Immature natural killer cell (primary cell): ENCODE measurements at regions not wholly inside any gene's neighbourhood (a gene's known extent, or its start where the extent isn't known, plus 50 kb on each side); places are given as distances from the start of the nearest gene placed in this dataset.
"Not testable (repeated sequence)": the region's sequence is repeated elsewhere in the genome, so short reads cannot be mapped to it uniquely, and the experiment has no call there.

Experiments used
- DNase-seq, 3 donors: peaks; one replicate each; pipeline ENCODE4 v3.0.0; 2022; ENCODE audit warnings: mixed read lengths in 1 of 3
- H3K27ac Mint-ChIP-seq, 6 donors: one replicate each; pipeline ENCODE4 v1.8.0; 2020; ENCODE audit warnings: mixed read lengths in 6 of 6, mild to moderate bottlenecking in 5 of 6, inconsistent platforms in 4 of 6, moderate library complexity in 3 of 6
- H3K27me3 Mint-ChIP-seq, 3 donors: one replicate each; pipeline ENCODE4 v1.8.0; 2020 to 2021; ENCODE audit warnings: low read depth in 3 of 3, mild to moderate bottlenecking in 3 of 3, mixed read lengths in 3 of 3, moderate library complexity in 3 of 3, inconsistent platforms in 1 of 3
- H3K36me3 Mint-ChIP-seq, 3 donors: one replicate each; pipeline ENCODE4 v1.8.0; 2020; ENCODE audit warnings: mixed read lengths in 3 of 3, inconsistent platforms in 2 of 3, mild to moderate bottlenecking in 2 of 3
- H3K4me1 Mint-ChIP-seq, 2 donors: one replicate each; pipeline ENCODE4 v1.8.0; 2020; ENCODE audit warnings: inconsistent platforms in 2 of 2, mild to moderate bottlenecking in 2 of 2, mixed read lengths in 2 of 2, moderate library complexity in 1 of 2
- H3K4me3 Mint-ChIP-seq, 5 donors: one replicate each; pipeline ENCODE4 v1.8.0; 2020; ENCODE audit warnings: mild to moderate bottlenecking in 5 of 5, mixed read lengths in 5 of 5, inconsistent platforms in 3 of 5, moderate library complexity in 3 of 5
- H3K9me3 Mint-ChIP-seq, 6 donors: one replicate each; pipeline ENCODE4 v1.8.0; 2020; ENCODE audit warnings: mild to moderate bottlenecking in 6 of 6, mixed read lengths in 6 of 6, inconsistent platforms in 4 of 6, moderate library complexity in 3 of 6

DNA sequence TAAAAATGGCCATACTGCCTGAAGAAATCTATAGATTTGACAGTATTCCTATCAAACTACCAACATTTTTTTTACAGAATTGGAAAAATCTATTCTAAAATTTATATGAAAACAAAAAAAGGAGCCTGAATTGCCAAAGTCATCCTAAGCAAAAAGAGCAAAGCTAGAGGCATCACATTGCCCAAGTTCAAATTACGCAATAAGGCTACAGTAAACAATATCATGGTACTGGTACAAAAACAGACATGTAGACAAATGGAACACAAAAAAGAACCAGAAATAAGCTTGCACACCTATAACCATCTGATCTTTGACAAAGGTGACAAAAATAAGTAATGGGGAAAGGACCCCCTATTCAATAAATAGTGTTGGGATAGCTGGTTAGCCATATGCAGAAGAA is 50.2 kb upstream of the THSD7B start:
- Mint-ChIP-seq H3K36me3 (no peaks in the 10 kb centered on the region), H3K4me1 (no peaks in the 10 kb centered on the region), H3K27ac (no peak overlapping the region), H3K9me3 (peaks cover 0 to 8% (median 2%) of the 10 kb centered on the region in 6 donors), H3K4me3 (no peak overlapping the region), H3K27me3 (peaks cover 0 to 5% (median 0%) of the 10 kb centered on the region in 3 donors)
- no peak for DNase-seq

DNA sequence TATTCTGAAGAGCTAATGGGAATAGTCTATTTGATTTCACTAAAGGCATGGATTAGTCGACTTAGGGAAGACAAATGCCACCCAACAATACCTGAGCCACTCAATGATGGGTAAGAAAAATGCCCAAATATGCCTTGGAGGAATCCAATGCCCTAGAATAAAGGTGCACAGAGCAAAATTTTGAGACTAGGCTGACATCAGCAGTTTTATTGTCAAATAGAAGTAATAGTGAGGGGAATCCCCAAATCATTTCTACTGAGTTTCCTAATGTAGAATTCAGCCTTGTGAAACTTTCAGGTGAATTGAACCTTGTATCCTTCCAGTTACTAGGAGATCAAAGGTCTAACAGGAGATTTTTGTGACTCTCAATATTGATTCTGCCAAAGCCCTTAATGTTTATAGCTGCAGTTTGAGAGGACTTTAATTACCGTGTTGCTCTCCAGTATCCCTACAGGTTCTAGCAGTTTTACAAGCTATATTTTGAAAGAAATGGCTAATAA is 50.8 kb upstream of the THSD7B start:
- peaks cover 0 to 8% (median 3%) of the 10 kb centered on the region in 6 donors for H3K9me3 Mint-ChIP-seq
- no peaks in the 10 kb centered on the region for H3K4me1 Mint-ChIP-seq
- H3K36me3 Mint-ChIP-seq = no peaks in the 10 kb centered on the region
- H3K27ac Mint-ChIP-seq = no peak overlapping the region
- no peak for DNase-seq
- no peak overlapping the region for H3K4me3 Mint-ChIP-seq
- peaks cover 0 to 5% (median 3%) of the 10 kb centered on the region in 3 donors for H3K27me3 Mint-ChIP-seq

- no peaks in the 10 kb centered on the region for H3K4me1 Mint-ChIP-seq
- H3K27ac Mint-ChIP-seq = no peak overlapping the region
- H3K9me3 Mint-ChIP-seq = peaks cover 0 to 8% (median 3%) of the 10 kb centered on the region in 6 donors
- DNase-seq = no peak
- peaks cover 0 to 5% (median 4%) of the 10 kb centered on the region in 3 donors for H3K27me3 Mint-ChIP-seq
- H3K36me3 Mint-ChIP-seq = no peaks in the 10 kb centered on the region
- H3K4me3 Mint-ChIP-seq = no peak overlapping the region
Observed at GRCh38 chr2:136713739-136714138, 51.6 kb upstream of the THSD7B start.

DNA sequence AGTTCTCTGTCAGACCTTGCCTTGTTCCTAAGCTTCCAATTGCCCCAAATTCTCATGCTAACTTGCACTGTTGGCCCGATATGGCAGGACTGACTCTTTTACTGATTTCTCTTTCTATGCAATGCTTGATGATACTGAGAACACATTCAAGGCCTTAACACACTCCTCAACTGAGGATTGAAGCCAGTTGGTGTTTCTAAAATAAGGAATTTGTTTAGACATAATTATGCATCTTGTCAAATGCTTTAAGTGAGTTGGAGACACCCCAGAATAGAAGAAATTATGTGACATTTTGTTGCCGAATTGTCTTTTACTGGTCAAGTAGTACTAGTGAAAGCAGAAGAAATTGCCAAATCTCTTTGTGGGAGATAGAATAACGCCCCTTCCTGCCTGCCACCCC is 60.0 kb upstream of the THSD7B start:
- H3K9me3 Mint-ChIP-seq = peaks cover 2 to 11% (median 8%) of the 10 kb centered on the region in 6 donors
- H3K4me1 Mint-ChIP-seq = no peaks in the 10 kb centered on the region
- no peak overlapping the region for H3K4me3 Mint-ChIP-seq
- no peak for DNase-seq
- no peaks in the 10 kb centered on the region for H3K36me3 Mint-ChIP-seq
- peaks cover 3 to 4% (median 3%) of the 10 kb centered on the region in 3 donors for H3K27me3 Mint-ChIP-seq
- no peak overlapping the region for H3K27ac Mint-ChIP-seq

GRCh38 chr2:136703214-136703613 is 62.1 kb upstream of the THSD7B start:
- Mint-ChIP-seq H3K27ac (no peak overlapping the region), H3K4me3 (no peak overlapping the region), H3K4me1 (no peaks in the 10 kb centered on the region), H3K9me3 (peaks cover 2 to 11% (median 5%) of the 10 kb centered on the region in 6 donors), H3K36me3 (no peaks in the 10 kb centered on the region), H3K27me3 (peaks cover 0 to 3% (median 3%) of the 10 kb centered on the region in 3 donors)
- DNase-seq = no peak

- no peak overlapping the region for H3K27ac Mint-ChIP-seq
- H3K27me3 Mint-ChIP-seq = peaks cover 0 to 3% (median 0%) of the 10 kb centered on the region in 3 donors
- H3K9me3 Mint-ChIP-seq = peaks cover 0 to 6% (median 2%) of the 10 kb centered on the region in 6 donors
- H3K4me1 Mint-ChIP-seq = no peaks in the 10 kb centered on the region
- no peak overlapping the region for H3K4me3 Mint-ChIP-seq
- H3K36me3 Mint-ChIP-seq = no peaks in the 10 kb centered on the region
- no peak for DNase-seq
Observed at GRCh38 chr2:136696438-136696837, 68.9 kb upstream of the THSD7B start.

DNA sequence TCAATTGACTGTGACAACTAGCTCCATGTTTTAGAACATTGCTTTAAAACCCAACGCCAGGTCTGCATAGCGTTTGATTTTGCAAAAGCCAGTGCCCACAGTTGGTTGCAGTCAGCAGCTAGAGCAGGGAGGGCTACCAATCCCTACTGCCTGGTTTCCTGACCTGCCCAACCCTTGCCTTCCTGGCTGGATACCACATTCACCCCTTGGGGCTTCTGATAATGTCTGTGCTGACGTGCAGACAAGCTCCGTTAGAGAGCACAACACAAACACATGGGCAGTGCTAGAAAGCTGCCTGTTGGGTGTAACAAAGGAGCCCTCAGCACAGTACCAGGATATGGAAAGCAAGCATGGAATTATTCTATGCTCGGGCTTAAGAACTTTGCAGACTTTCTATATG is 71.4 kb upstream of the THSD7B start:
- H3K27ac Mint-ChIP-seq = no peak overlapping the region
- peaks cover 0 to 3% (median 0%) of the 10 kb centered on the region in 3 donors for H3K27me3 Mint-ChIP-seq
- H3K9me3 Mint-ChIP-seq = peaks cover 0 to 8% (median 3%) of the 10 kb centered on the region in 6 donors
- no peaks in the 10 kb centered on the region for H3K4me1 Mint-ChIP-seq
- DNase-seq = no peak
- H3K36me3 Mint-ChIP-seq = no peaks in the 10 kb centered on the region
- no peak overlapping the region for H3K4me3 Mint-ChIP-seq

GRCh38 chr2:136680079-136680478 is 85.3 kb upstream of the THSD7B start:
- not testable (repeated sequence) for H3K36me3 Mint-ChIP-seq, H3K4me1 Mint-ChIP-seq, H3K27me3 Mint-ChIP-seq, DNase-seq, H3K27ac Mint-ChIP-seq, H3K4me3 Mint-ChIP-seq
- H3K9me3 Mint-ChIP-seq = peaks cover 1 to 20% (median 5%) of the 10 kb centered on the region in 6 donors

GRCh38 chr2:136665736-136666135 is 99.6 kb upstream of the THSD7B start:
- H3K9me3 Mint-ChIP-seq = peaks cover 0 to 7% (median 0%) of the 10 kb centered on the region in 6 donors

DNA sequence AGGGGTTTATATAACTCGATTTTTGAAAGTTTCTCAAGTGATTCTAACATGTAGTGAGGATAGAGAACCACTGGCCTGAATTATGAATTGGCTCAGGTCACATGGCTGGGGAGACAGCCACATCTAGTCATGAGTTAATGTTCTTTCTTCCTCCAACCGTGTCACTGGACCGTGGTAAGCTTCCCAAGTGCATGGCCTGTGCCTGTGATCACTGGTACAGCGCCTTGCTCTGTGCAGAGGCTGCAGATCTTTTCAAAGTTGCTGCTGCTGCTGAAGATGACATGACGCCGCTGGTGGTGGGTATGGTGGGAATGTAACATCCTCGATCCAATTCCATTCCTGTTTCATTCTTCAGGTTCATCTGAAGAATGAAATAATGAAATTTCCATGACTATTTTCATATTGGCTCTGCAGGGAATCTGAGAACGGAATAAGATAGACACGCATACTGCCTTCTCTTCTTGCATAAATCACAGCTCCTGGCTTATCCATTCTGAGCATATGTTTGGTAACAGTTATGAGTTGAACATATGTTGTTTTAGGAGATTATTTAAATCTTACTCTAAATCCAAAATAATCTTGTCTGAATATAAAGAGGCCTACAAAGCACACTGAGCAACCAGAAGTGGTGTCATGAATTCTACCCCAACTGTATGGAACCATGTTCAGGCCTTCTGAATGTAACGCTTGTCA is 100.5 kb upstream of the THSD7B start:
- Mint-ChIP-seq H3K27me3 (no peaks in the 10 kb centered on the region), H3K9me3 (peaks cover 0 to 7% (median 0%) of the 10 kb centered on the region in 6 donors), H3K36me3 (no peaks in the 10 kb centered on the region), H3K4me3 (no peak overlapping the region), H3K4me1 (no peaks in the 10 kb centered on the region), H3K27ac (no peak overlapping the region)
- no peak for DNase-seq

More at GRCh38 chr2:136665736-136666135, 99.6 kb upstream of the THSD7B start:
- Mint-ChIP-seq H3K27ac (no peak overlapping the region), H3K4me1 (no peaks in the 10 kb centered on the region), H3K36me3 (no peaks in the 10 kb centered on the region), H3K27me3 (peaks cover 0 to 3% (median 0%) of the 10 kb centered on the region in 3 donors), H3K4me3 (no peak overlapping the region)
- DNase-seq = no peak

- Mint-ChIP-seq H3K4me1 (no peaks in the 10 kb centered on the region), H3K4me3 (no peak overlapping the region), H3K9me3 (peaks cover 0 to 9% (median 2%) of the 10 kb centered on the region in 6 donors), H3K27ac (no peak overlapping the region), H3K27me3 (peaks cover 1 to 2% (median 2%) of the 10 kb centered on the region in 3 donors), H3K36me3 (no peaks in the 10 kb centered on the region)
- no peak for DNase-seq
Observed at GRCh38 chr2:136658201-136658600, 107.1 kb upstream of the THSD7B start.

DNA sequence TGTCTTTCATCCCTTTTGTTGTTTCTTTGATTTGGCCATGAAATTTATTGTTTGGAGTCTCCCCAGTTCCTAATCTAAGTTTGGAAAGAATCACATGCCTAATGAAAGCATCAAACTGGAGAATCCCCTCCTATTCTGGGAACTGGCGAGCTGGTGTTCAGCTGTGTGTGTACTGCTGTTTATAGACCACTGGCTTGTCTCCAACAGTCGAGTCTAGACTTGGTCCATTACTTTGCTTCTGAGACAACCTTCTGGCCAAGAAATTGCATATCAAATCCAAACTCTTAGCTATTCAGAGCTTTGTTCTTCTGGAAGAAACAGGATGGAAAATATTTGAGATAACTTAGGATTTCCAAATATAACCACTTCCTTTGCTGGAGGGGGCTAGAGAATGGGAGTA is 111.5 kb upstream of the THSD7B start:
- H3K36me3 Mint-ChIP-seq = no peaks in the 10 kb centered on the region
- no peaks in the 10 kb centered on the region for H3K4me1 Mint-ChIP-seq
- H3K9me3 Mint-ChIP-seq = peaks cover 0 to 13% (median 0%) of the 10 kb centered on the region in 6 donors
- H3K27me3 Mint-ChIP-seq = peaks cover 2 to 4% (median 3%) of the 10 kb centered on the region in 3 donors
- H3K27ac Mint-ChIP-seq = no peak overlapping the region
- H3K4me3 Mint-ChIP-seq = no peak overlapping the region
- DNase-seq = no peak

GRCh38 chr2:136651456-136652010 is 113.8 kb upstream of the THSD7B start:
- H3K36me3 Mint-ChIP-seq = no peaks in the 10 kb centered on the region

DNA sequence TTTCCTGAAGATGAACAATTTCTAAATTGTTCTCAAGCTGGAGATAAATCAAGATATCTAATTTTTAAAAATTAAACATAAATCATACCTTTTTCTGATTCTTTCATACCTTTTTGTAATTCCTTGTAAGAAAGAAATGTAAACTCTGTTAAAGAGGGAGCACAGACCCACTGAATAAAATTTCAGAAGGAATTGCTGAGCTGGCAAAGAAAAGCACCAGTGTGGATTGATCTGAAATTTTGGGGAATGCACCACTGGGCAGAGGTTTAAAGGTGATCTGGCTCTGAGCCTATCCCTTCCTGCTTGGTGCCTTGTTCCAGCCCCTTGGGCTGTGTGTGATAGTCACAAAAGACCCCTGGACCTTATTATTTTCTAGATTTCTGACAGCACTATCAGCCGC is 118.3 kb upstream of the THSD7B start:
- no peak overlapping the region for H3K4me3 Mint-ChIP-seq
- peaks cover 0 to 4% (median 0%) of the 10 kb centered on the region in 6 donors for H3K9me3 Mint-ChIP-seq
- H3K36me3 Mint-ChIP-seq = no peaks in the 10 kb centered on the region
- peaks cover 0 to 2% (median 2%) of the 10 kb centered on the region in 3 donors for H3K27me3 Mint-ChIP-seq
- no peak for DNase-seq
- no peak overlapping the region for H3K27ac Mint-ChIP-seq
- H3K4me1 Mint-ChIP-seq = no peaks in the 10 kb centered on the region

More at GRCh38 chr2:136651456-136652010, 113.8 kb upstream of the THSD7B start:
- Mint-ChIP-seq H3K4me3 (no peak overlapping the region), H3K27ac (no peak overlapping the region), H3K9me3 (peaks cover 0 to 13% (median 0%) of the 10 kb centered on the region in 6 donors), H3K4me1 (no peaks in the 10 kb centered on the region), H3K27me3 (peaks cover 0 to 2% (median 2%) of the 10 kb centered on the region in 3 donors)
- DNase-seq = no peak
